ENCODE measurements at regions not wholly inside any gene's neighbourhood (a gene's known extent, or its start where the extent isn't known, plus 50 kb on each side); places are given as distances from the start of the nearest gene placed in this dataset.
"Not testable (repeated sequence)": the region's sequence is repeated elsewhere in the genome, so short reads cannot be mapped to it uniquely, and the experiment has no call there.

DNA sequence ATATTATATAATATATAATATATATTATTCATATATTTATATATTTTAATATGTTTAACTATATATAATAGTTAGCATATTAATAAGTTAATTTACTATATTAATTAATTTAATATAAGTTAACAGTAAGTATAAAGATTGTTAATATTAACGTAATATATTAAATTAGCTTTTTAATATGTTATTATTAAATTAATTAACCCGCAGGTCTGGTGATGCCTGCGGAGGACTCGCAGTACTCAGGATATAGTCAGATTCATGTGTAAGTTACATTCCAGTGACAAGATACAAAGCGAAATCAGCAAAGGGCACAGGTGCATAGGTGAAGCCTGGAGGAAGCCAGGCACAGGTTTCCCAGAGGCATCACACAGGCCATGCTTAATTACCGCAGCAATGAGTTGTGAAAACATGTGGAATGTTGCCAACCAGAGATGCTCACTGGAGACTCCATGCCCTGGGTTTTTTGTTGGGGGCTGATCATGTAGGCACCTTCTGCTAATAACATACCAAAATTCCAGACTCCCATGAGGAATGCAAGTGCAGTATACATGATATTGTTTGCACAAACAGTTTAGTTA lies 130.4 kb upstream of the MPHOSPH6 start:
- DNase-seq (ENCODE audit: low spot score), result no peak

GRCh38 chr16:82298472-82298871 lies 128.4 kb upstream of the MPHOSPH6 start:
- DNase-seq (ENCODE audit: low spot score), result no peak

DNA sequence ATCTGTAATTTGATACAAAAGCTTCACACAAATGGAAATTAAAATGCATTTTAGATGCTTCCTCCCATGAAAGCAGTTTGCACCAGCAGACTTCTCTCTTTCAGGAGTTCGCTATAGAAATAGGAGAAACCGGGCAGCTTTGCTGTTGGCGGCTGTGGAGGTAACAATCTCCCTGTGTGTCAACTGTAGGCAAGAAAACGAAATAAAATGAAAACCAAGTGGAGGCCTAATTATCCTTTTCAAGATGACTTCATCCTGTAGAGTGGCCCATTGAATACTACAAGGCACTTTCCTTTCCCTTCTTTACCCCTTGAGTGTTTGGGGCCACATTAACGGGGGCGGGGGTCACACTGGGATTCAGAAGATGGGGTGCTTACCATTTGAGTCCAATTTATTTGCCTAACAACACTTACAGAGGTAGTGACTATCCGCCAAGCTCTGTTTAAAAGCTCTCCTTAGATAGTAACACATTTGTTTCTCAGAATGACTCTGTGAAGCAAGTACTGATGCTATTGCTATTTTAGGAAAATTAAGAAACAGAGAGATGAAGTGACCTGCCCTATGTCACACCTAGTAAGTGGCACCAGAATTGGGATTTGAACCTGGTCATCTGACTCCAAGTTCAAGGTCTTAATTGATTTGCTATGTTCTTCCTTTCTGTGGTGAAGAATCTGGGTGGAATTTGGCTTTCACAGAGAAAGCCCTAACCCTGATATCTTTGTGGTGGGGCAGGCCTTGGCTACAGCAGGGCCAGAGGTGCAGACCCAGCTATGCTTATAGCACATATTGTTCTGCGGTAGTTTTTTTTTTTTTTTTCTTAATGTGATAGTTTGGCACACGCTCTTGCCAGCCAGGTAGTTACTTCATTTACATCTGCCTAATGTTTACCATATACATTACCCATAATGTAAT lies 125.5 kb upstream of the MPHOSPH6 start:
- DNase-seq (ENCODE audit: low spot score), result no peak

DNA sequence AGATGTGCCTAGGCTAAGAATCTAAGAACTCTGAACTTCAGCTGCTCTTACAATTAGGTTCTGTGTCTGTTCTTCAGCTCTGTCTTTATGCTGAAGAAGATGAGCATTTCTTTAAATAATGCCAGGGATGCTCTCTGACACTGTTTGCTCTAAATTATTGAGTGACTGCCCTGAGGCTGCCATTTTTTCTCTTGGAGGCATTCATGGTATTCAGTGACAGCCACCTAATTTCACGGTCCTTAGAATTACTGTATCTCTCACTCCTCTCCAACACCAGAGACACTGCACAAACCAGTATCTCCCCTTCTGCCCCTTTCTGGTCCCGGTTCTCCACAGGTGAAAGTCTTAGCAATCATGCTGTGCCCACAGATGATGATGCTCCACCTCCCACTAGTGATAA lies 123.6 kb upstream of the MPHOSPH6 start:
- DNase-seq (ENCODE audit: low spot score), result no peak

DNA sequence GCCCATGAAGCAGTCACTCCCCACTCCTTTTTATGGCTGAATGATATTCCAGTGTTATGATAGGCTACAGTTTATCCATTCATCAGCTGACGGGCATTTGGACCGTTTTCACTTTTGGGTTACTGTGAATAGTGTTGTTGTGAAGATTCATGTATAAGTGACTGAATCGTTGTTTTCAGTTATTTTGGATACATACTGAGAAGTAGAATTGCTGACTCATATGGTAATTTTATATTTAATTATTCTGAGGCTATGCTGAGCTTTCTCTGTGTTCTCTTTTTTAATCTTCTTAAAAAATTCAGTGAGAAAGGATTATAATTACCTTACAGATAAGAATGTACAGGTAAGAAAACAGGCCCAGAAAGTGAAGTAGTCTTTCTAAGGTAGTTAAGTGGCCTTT lies 117.9 kb upstream of the MPHOSPH6 start:
- DNase-seq (ENCODE audit: low spot score), result no peak

- DNase-seq (ENCODE audit: low spot score), result no peak
These were observed 112.6 kb upstream of the MPHOSPH6 start for GRCh38 chr16:82282662-82283061.

DNA sequence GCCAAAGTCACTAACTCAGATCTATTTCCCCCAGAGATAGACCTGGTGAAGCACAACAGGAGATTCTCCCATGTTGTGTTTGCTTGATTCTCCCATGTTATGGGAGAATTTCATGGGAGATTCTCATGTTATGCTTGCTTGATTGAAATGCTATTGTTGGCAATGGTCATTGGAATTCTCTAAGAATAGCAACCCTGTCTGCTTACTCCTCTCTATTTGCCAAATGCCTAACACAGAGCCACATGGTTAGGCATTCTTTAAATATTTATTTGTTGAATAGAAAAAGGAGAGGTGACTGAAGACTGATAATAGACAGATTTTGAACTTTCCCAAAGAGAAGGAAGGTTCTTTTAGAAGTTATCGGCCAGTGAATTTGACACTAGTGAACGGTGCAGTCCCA lies 111.5 kb upstream of the MPHOSPH6 start:
- no peak for DNase-seq (ENCODE audit: low spot score)

GRCh38 chr16:82280867-82281266 lies 110.8 kb upstream of the MPHOSPH6 start:
- DNase-seq (ENCODE audit: low spot score), result no peak

GRCh38 chr16:82275349-82275748 lies 105.3 kb upstream of the MPHOSPH6 start:
- not testable (repeated sequence) for DNase-seq (ENCODE audit: low spot score)

DNA sequence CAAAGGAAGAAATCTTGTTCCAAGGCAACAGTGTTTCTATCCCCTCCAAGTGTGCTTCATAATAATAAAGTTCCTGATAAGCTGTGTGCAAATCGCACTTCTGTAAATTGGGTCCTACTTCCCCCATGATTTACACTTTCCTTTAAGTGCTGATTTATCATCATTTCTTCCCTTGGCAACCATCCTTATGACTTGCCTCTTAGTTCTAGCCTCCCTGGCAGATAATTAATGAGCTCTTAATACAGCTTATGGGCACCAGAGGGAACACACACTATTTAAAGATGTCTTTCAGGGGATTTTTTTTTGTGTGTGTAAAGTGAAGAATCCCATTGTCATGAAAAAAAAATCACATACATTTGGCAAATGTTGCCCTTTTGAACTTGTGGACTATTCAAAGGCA lies 101.6 kb upstream of the MPHOSPH6 start:
- DNase-seq (ENCODE audit: low spot score), result no peak

DNA sequence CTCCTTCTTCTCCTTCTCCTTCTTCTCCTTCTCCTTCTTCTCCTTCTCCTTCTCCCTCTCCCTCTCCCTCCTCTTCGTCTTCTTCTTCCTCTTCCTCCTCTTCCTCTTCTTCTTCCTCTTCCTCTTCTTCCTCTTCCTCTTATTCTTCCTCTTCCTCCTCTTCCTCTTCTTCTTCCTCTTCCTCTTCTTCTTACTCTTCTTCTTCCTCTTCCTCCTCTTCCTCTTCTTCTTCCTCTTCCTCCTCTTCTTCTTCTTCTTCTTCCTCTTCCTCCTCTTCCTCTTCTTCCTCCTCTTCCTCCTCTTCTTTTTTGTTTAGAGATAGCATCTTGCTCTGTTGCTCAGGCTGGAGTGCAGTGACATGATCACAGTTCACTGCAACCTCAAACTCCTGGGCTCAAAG lies 97.7 kb upstream of the MPHOSPH6 start:
- DNase-seq (ENCODE audit: low spot score), result not testable (repeated sequence)

- DNase-seq (ENCODE audit: low spot score), result no peak
These were observed 95.8 kb upstream of the MPHOSPH6 start for GRCh38 chr16:82265809-82266208.

- no peak for DNase-seq (ENCODE audit: low spot score)
These were observed 94.7 kb upstream of the MPHOSPH6 start for GRCh38 chr16:82264756-82265155.

DNA sequence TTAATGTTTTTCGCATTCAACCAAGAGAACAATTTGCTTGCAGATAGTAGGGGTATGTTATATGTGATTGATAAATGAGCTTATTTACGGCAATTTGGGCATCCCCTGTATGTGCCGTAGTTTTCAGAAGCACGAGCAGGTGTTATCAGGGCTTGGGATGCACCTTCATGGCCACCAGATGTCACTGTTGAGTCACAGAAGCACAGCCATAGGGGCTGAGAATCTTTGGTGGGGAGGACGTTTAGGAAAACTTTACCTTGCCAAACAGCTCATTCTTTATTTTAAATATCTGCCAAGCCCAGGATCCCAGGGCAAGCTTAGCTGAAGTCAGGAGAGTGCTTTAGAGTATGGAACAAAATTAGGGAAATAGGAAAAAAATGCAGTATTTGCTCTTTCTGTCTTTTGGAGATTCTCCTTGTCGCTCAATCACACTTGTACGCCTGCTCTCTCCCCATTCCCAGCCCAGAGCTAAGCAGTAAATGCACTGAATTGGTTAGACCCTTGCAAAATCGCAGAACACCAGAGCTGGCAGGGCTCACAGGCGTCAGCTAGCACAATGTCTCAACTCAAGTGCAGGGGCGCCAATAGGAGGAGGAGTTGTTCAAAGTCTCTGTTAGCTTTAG lies 93.6 kb upstream of the MPHOSPH6 start:
- DNase-seq (ENCODE audit: low spot score), result peak; percentile 47

GRCh38 chr16:82262244-82262643 lies 92.2 kb upstream of the MPHOSPH6 start:
- DNase-seq (ENCODE audit: low spot score), result no peak

DNA sequence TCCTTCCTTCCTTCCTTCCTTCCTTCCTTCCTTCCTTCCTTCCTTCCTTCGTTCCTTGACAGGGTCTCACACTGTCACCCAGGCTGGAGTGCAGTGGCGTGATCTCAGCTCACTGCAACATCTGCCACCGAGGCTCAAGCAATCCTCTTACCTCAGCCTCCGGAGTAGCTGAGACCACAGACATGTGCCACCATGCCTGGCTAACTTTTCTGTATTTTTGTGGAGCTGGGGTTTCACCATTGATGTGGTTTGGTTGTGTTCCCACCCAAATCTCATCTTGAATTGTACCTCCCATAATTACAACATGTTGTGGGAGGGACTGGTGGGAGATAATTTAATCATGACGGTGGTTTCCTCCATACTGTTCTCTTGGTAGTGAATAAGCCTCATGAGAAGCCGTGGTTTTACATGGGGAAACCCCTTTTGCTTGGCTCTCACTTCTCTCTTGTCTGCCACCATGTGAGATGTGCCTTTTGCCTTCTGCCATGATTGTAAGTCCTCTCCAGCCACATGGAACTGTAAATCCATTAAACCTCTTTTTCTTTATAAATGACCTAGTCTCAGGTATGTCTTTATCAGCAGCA lies 90.3 kb upstream of the MPHOSPH6 start:
- no peak for DNase-seq (ENCODE audit: low spot score)

DNA sequence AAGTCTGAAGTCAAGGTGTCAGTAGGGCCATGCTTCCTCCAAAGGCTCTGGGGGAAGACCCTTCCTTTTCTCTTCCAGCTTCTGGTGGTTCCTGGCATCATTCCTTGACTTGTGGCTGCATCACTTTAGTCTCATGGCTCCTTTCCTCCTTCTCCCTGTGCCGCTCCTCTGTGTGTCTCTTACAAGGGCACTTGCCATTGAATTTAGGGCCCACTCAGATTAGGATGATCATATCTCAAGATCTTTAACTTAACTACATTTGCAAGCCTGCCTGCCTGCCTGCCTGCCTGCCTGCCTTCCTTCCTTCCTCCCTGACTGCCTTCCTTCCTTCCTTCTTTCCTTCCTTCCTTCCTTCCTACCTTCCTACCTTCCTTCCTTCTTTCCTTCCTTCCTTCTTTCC lies 89.7 kb upstream of the MPHOSPH6 start:
- DNase-seq (ENCODE audit: low spot score), result no peak

GRCh38 chr16:82257990-82258389 lies 88.0 kb upstream of the MPHOSPH6 start:
- DNase-seq (ENCODE audit: low spot score), result no peak

- DNase-seq (ENCODE audit: low spot score), result no peak
These were observed 82.6 kb upstream of the MPHOSPH6 start for GRCh38 chr16:82252582-82252981.

DNA sequence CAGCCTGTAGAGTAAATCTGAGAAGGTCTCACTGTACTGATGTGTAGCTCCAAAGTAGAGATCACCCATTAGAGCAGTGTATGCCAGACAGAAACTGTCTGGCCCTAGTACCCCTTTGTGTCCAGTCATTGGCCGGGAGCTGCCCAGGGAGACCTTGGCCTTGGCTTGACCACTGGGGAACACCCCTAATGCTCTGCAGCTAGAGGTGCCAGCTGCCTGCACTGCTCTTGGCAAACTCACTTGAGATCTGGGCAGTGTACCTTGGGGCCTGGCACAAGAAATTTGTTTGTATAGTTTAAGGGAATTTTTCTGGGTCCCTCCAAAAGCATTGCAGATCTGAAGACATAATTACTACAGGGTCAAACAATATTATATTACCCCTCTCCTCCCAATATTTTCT lies 78.7 kb upstream of the MPHOSPH6 start:
- DNase-seq (ENCODE audit: low spot score), result no peak

DNA sequence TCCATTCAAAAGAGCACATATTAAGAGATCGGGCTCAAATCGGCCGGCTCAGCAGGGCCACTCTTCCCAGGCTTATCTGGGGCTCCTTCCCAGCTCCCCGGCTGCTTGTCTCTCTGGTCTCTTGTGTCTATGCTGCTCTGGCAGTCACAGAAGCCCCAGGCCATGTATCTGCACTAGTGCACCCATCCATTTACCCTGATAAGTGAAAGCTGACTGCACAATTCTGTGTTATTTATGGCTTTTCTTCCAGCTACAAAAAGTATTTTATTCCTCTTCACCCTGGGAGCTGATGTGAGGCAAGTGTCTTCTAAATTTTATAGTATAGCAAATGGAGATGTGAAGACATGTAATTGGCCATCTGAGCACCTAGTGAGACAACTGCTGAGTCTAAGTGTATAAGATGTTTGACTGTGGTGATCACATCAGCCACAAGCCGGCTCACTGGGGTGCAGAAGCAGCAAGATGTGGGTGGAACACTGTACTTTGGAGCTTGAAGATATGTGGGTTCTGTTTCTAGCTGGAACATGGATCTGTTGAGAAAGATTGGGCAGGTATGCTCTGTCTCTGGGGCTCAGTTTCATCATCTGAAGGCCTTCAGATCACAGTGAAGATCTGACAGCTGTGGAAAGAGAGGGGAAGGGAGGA lies 78.1 kb upstream of the MPHOSPH6 start:
- no peak for DNase-seq (ENCODE audit: low spot score)

DNA sequence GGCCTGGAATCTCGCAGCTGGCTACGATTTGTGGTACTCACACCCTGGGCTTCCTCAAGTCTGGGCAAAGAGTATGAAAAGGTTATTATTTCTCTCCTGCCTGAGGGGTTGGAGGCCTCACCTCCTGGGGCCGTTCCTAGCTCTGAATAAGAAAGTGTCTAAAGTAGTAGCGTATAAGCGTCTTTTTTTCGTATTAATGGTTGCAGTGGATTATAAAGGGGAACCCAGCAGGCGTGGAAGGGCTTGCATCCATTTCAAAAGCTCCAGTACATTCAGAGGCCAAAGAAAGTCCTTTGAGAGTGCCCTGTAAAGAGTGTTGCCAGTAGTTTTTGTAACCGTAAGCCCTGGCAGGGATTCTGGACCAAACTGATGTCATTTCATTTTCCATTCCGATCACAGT lies 72.2 kb upstream of the MPHOSPH6 start:
- no peak for DNase-seq (ENCODE audit: low spot score)
